ENCODE measurements at regions not wholly inside any gene's neighbourhood (a gene's known extent, or its start where the extent isn't known, plus 50 kb on each side); places are given as distances from the start of the nearest gene placed in this dataset.

DNA sequence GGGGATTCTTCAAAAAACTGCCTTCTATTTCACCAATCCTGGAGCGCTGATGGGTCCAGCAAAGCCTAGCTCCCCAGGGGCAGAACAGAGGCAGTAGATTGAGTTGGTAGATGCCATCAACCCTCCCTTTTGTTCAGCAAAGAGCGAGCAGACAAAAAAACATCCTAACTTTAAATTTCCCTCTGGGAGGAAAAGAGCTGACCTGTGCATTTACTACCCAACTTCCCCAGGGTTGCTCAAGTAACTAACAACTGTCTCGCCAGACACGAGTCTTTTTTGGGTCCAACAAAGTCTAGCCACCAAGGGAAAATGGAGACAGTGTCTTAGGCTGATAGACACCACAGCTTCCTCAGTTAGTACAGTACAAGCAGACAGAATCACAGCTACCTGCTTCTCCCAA, 476.3 kb upstream of the GRIA1 start:
- TF ChIP-seq CTCF (optimal IDR thresholded peaks at IDR 0.05 in 1 of 3, IDR thresholded peaks at IDR 0.05 in 1 of 3, conservative IDR thresholded peaks at IDR 0.05 in 1 of 3; ENCODE audit: extremely low read depth in 1 of 3, insufficient read depth in 2 of 3, low read length in 3 of 3) (no peak), EZH2 (IDR thresholded peaks at IDR 0.05; ENCODE audit: low read length) (no peak)
